K562 (cell line): ENCODE measurements at regions not wholly inside any gene's neighbourhood (a gene's known extent, or its start where the extent isn't known, plus 50 kb on each side); places are given as distances from the start of the nearest gene placed in this dataset.

Experiments used
- BRCA1 ChIP-seq, 2 experiments: fragments of 450-650 bp in 1 of 2; sonication (generic) in 1 of 2; formaldehyde crosslinking in 1 of 2; IDR thresholded peaks; 2 replicates each; pipeline versions ENCODE4 v1.5.0 to v1.6.1; 2017 to 2020; ENCODE audit warnings: mild to moderate bottlenecking in 1 of 2, missing genetic modification reagents in 1 of 2
- CTCF ChIP-seq, 3 experiments: IDR thresholded peaks in 2 of 3; conservative IDR thresholded peaks in 1 of 3; 2 replicates each; pipeline ENCODE4 v1.5.1; 2011 to 2012; ENCODE audit warnings: low read length in 3 of 3, mild to moderate bottlenecking in 3 of 3, control low read depth in 2 of 3, improper control_type of control experiment in 1 of 3, inconsistent platforms in 1 of 3, low read depth in 1 of 3, mixed read lengths in 1 of 3, moderate library complexity in 1 of 3; ENCODE audit not compliant: insufficient read depth in 2 of 3
- EHMT2 ChIP-seq: fragments of 450-650 bp; IDR thresholded peaks from 2 replicates; pipeline ENCODE4 v1.6.1; 2018; ENCODE audit warnings: antibody characterized with exemption
- ESRRA ChIP-seq: fragments of 450-650 bp; IDR thresholded peaks from 2 replicates; pipeline ENCODE4 v1.6.1; 2014; ENCODE audit warnings: low read depth, mild to moderate bottlenecking, moderate library complexity, borderline replicate concordance
- GTF2F1 ChIP-seq: IDR thresholded peaks from 2 replicates; pipeline ENCODE4 v1.6.1; 2011; ENCODE audit warnings: low read depth, low read length, improper control_type of control experiment
- HNRNPK ChIP-seq: fragments of 200-400 bp; formaldehyde crosslinking; IDR thresholded peaks from one replicate; pipeline ENCODE4 v1.6.1; 2018; ENCODE audit warnings: mild to moderate bottlenecking, low read depth, low read length; ENCODE audit not compliant: poor library complexity, severe bottlenecking
- PPARD ChIP-seq: fragments of 250-450 bp; sonication (Bioruptor Pico); IDR thresholded peaks from 2 replicates; pipeline ENCODE4 v1.8.0; 2022; ENCODE audit warnings: inconsistent platforms, mild to moderate bottlenecking, moderate library complexity
- ZC3H11A ChIP-seq: IDR thresholded peaks from 2 replicates; pipeline ENCODE4 v1.6.1; 2012; ENCODE audit warnings: low read depth, low read length, improper control_type of control experiment
- TF ChIP-seq, protein P1 (sequence below), 3 experiments: fragments of 200-800 bp in 1 of 3; sonication (Bioruptor generic) in 1 of 3; sonication (generic) in 1 of 3; formaldehyde crosslinking in 1 of 3; IDR thresholded peaks; 2 replicates each; pipeline versions ENCODE4 v1.6.1 to v1.8.0; 2016 to 2022; ENCODE audit warnings: mild to moderate bottlenecking in 2 of 3, missing compliant biosample characterization in 2 of 3, missing genetic modification characterization in 2 of 3, missing genetic modification reagents in 1 of 3

- TF ChIP-seq EHMT2, result no peak
- TF ChIP-seq GTF2F1, result no peak
- no peak for TF ChIP-seq CTCF (IDR thresholded peaks at IDR 0.05 in 2 of 3, conservative IDR thresholded peaks at IDR 0.05 in 1 of 3; ENCODE audit: insufficient read depth in 2 of 3, low read depth in 1 of 3, low read length in 3 of 3)
- TF ChIP-seq PPARD, result no peak
- TF ChIP-seq ESRRA, result no peak
- no peak for TF ChIP-seq ZC3H11A
- TF ChIP-seq, protein P1, sequence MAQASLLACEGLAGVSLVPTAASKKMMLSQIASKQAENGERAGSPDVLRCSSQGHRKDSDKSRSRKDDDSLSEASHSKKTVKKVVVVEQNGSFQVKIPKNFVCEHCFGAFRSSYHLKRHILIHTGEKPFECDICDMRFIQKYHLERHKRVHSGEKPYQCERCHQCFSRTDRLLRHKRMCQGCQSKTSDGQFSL (CRISPR knock-in tag; IDR thresholded peaks at IDR 0.05), result no peak
- TF ChIP-seq, protein P1 (tag; IDR thresholded peaks at IDR 0.05), result no peak
- TF ChIP-seq HNRNPK, result no peak
- TF ChIP-seq BRCA1 (IDR thresholded peaks at IDR 0.05), result no peak
- TF ChIP-seq BRCA1 (CRISPR knock-in tag; IDR thresholded peaks at IDR 0.05), result no peak
Measured at GRCh38 chr10:9009505-9009904, 955.0 kb downstream of the GATA3 start.
